SU-DHL-6 (cell line): ENCODE measurements at regions not wholly inside any gene's neighbourhood (a gene's known extent, or its start where the extent isn't known, plus 50 kb on each side); places are given as distances from the start of the nearest gene placed in this dataset.

Experiments
- H2AFZ ChIP-seq: fragments of 200-600 bp; sonication (generic); 2 replicates; pipeline ENCODE4 v1.6.1; 2014; ENCODE audit warnings: low read depth, mild to moderate bottlenecking, moderate library complexity, mixed read lengths, antibody characterized with exemption, low read length; ENCODE audit not compliant: severe bottlenecking
- H3F3A ChIP-seq: fragments of 200-600 bp; shearing (Covaris generic); 2 replicates; pipeline ENCODE4 v1.6.0; 2016; ENCODE audit warnings: antibody characterized with exemption, mild to moderate bottlenecking; ENCODE audit not compliant: insufficient read depth
- H3K27ac ChIP-seq: fragments of 200-600 bp; sonication (generic); 2 replicates; pipeline ENCODE4 v1.5.1; 2016; ENCODE audit warnings: low read depth, mild to moderate bottlenecking, low read length, moderate library complexity, mixed read lengths
- H3K27me3 ChIP-seq: fragments of 200-600 bp; sonication (generic), shearing (Covaris generic); 2 replicates; pipeline ENCODE4 v1.6.0; 2014; ENCODE audit warnings: mild to moderate bottlenecking, low read length
- H3K36me3 ChIP-seq: fragments of 200-600 bp; sonication (generic); 2 replicates; pipeline ENCODE4 v1.6.1; 2014; ENCODE audit warnings: mild to moderate bottlenecking, low read length, mixed read lengths
- H3K4me2 ChIP-seq: fragments of 300-600, 200-600 bp; shearing (Covaris generic), sonication (generic); 2 replicates; pipeline ENCODE4 v1.6.0; 2014; ENCODE audit warnings: low read length, low read depth, mild to moderate bottlenecking; ENCODE audit not compliant: poor library complexity, severe bottlenecking
- H3K4me3 ChIP-seq: fragments of 200-600 bp; sonication (generic); 2 replicates; pipeline ENCODE4 v1.5.1; 2014; ENCODE audit warnings: antibody characterized with exemption, low read length, mild to moderate bottlenecking, mixed read lengths; ENCODE audit not compliant: insufficient read depth, poor library complexity, severe bottlenecking
- H3K79me2 ChIP-seq: fragments of 200-600 bp; sonication (generic); 2 replicates; pipeline ENCODE4 v1.6.1; 2014; ENCODE audit warnings: mild to moderate bottlenecking, low read length, moderate library complexity; ENCODE audit not compliant: insufficient read depth
- H3K9ac ChIP-seq: fragments of 200-600 bp; sonication (generic); 2 replicates; pipeline ENCODE4 v1.7.0; 2014; ENCODE audit warnings: mild to moderate bottlenecking, low read length
- H3K9me2 ChIP-seq: fragments of 200-600 bp; sonication (generic); replicated peaks from 2 replicates; pipeline ENCODE4 v1.6.1; 2014; ENCODE audit warnings: low read length; ENCODE audit not compliant: insufficient read depth
- H3K9me3 ChIP-seq: fragments of 200-600 bp; sonication (generic); 2 replicates; pipeline ENCODE4 v1.6.1; 2014; ENCODE audit warnings: low read length, mixed read lengths; ENCODE audit not compliant: insufficient read depth
- H4K20me1 ChIP-seq: fragments of 200-600 bp; sonication (generic); 2 replicates; pipeline ENCODE4 v1.6.1; 2014; ENCODE audit warnings: low read depth, mild to moderate bottlenecking, antibody characterized with exemption, low read length, moderate library complexity, mixed read lengths
- CTCF ChIP-seq: fragments of 200-600 bp; sonication (generic); IDR thresholded peaks from one replicate; pipeline ENCODE4 v1.5.1; 2017; ENCODE audit warnings: antibody characterized with exemption, mild to moderate bottlenecking, low read length, moderate library complexity; ENCODE audit not compliant: insufficient read depth, poor library complexity, severe bottlenecking
- EZH2phosphoT487 ChIP-seq: fragments of 200-600 bp; sonication (generic), shearing (Covaris generic); conservative IDR thresholded peaks from 2 replicates; pipeline ENCODE4 v1.6.1; 2018; ENCODE audit warnings: mild to moderate bottlenecking, antibody characterized with exemption, low read length, moderate library complexity, mixed read lengths

DNA sequence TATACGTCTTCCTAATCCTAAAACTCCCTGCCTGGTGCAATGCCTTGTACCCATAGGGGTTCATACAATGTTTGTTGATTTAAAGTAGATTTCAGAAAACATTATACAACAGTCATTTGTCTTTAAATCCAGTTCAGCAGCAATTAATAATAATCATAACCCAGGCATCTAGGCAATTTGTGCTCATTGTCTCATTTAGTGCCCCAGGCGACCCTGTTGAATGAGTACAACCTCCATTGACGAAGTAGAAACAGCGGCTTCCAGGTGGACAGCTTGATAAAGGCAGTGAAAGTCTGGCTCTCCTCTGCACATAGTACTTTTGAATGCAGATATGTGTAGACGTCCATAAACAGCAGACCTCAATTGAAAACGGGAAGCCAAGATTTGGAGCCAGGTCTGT is 82.9 kb upstream of the CPM start:
- Histone ChIP-seq H3F3A (no peaks in the 10 kb centered on the region), H3K9me3 (no peaks in the 10 kb centered on the region), H3K36me3 (no peaks in the 10 kb centered on the region), H3K79me2 (no peaks in the 10 kb centered on the region), H3K9ac (no peak overlapping the region), H4K20me1 (no peaks in the 10 kb centered on the region), H3K9me2 (no peaks in the 10 kb centered on the region), H3K4me2 (no peak overlapping the region), H3K27ac (no peak overlapping the region), H2AFZ (no peak overlapping the region), H3K4me3 (no peak overlapping the region), H3K27me3 (no peaks in the 10 kb centered on the region)
- TF ChIP-seq CTCF, result no peak

DNA sequence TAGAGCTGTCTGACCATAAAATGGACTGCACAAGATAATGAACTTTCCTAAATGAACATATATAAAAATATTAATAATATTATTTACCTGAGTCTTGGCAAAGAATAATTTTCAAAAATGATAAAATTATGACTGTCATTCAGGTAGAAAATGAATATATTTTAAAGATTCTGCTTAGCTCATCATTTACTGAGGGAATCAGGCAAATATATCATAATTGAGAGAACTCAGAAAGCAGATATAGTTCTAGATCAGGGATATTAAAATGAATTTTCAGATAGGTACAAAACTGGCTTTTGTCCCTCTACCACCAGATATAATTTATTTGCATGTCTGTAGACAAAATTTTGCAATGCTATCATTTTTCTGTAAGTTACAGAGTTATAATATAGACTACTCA is 86.1 kb upstream of the CPM start:
- Histone ChIP-seq H2AFZ (no peak overlapping the region), H3K4me3 (no peak overlapping the region), H3F3A (no peaks in the 10 kb centered on the region), H3K27me3 (no peaks in the 10 kb centered on the region), H3K36me3 (no peaks in the 10 kb centered on the region), H3K9me2 (no peaks in the 10 kb centered on the region), H4K20me1 (no peaks in the 10 kb centered on the region), H3K9ac (no peak overlapping the region), H3K27ac (no peak overlapping the region), H3K9me3 (no peaks in the 10 kb centered on the region), H3K4me2 (no peak overlapping the region), H3K79me2 (no peaks in the 10 kb centered on the region)
- no peak for TF ChIP-seq EZH2phosphoT487

DNA sequence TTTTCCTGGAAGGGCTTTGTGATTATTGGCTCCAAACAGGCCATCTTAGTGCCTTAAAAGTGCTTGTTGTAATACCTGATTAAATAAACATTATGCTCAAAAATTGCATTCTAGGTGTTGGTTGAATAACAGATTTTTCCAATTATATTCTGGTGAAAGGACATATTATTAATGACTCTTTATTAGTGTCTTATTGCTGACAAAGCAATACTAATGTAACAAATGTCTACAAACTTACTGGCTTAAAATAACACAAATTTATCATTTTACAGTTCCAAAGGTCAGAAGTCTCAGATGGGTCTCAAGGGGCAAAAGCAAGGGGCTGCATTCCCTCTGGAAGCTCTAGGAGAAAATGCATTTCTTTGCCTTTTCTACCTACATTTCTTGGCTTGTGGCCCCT is 86.9 kb upstream of the CPM start:
- Histone ChIP-seq H3K4me3 (no peak overlapping the region), H2AFZ (no peak overlapping the region), H3K79me2 (no peaks in the 10 kb centered on the region), H3K27ac (no peak overlapping the region), H4K20me1 (no peaks in the 10 kb centered on the region), H3K9ac (no peak overlapping the region), H3K36me3 (no peaks in the 10 kb centered on the region), H3F3A (no peaks in the 10 kb centered on the region), H3K9me2 (no peaks in the 10 kb centered on the region), H3K4me2 (no peak overlapping the region), H3K9me3 (no peaks in the 10 kb centered on the region), H3K27me3 (no peaks in the 10 kb centered on the region)
- TF ChIP-seq EZH2phosphoT487, result no peak
- no peak for TF ChIP-seq CTCF

- no peak overlapping the region for H2AFZ ChIP-seq
- no peak overlapping the region for H3K4me3 ChIP-seq
- H3K27me3 ChIP-seq, result no peaks in the 10 kb centered on the region
- H3K79me2 ChIP-seq, result no peaks in the 10 kb centered on the region
- H3F3A ChIP-seq, result no peaks in the 10 kb centered on the region
- H3K9ac ChIP-seq, result no peak overlapping the region
- no peaks in the 10 kb centered on the region for H4K20me1 ChIP-seq
- H3K27ac ChIP-seq, result no peak overlapping the region
- H3K9me2 ChIP-seq, result no peaks in the 10 kb centered on the region
- no peak overlapping the region for H3K4me2 ChIP-seq
- no peaks in the 10 kb centered on the region for H3K9me3 ChIP-seq
- TF ChIP-seq EZH2phosphoT487, result no peak
- TF ChIP-seq CTCF, result no peak
- no peaks in the 10 kb centered on the region for H3K36me3 ChIP-seq
Observed at GRCh38 chr12:69022674-69023073, 89.7 kb upstream of the CPM start.
